WERI-Rb-1 (cell line): ENCODE measurements at regions not wholly inside any gene's neighbourhood (a gene's known extent, or its start where the extent isn't known, plus 50 kb on each side); places are given as distances from the start of the nearest gene placed in this dataset.

ENCODE experiments used
- DNase-seq: peaks from one replicate; pipeline ENCODE4 v3.0.0-alpha.2; 2020
- H3K27ac ChIP-seq: fragments of 250-450 bp; sonication (Bioruptor Pico); 2 replicates; pipeline ENCODE4 v1.5.1; 2020; ENCODE audit warnings: mild to moderate bottlenecking, moderate library complexity
- H3K27me3 ChIP-seq: fragments of 250-450 bp; sonication (Bioruptor Pico); 2 replicates; pipeline ENCODE4 v1.5.1; 2021; ENCODE audit warnings: mild to moderate bottlenecking, low read depth, moderate library complexity; ENCODE audit not compliant: insufficient read depth, severe bottlenecking
- H3K36me3 ChIP-seq: fragments of 250-450 bp; sonication (Bioruptor Pico); 2 replicates; pipeline ENCODE4 v1.5.1; 2020; ENCODE audit warnings: mild to moderate bottlenecking, moderate library complexity
- H3K4me3 ChIP-seq: 2 replicates; pipeline ENCODE4 v1.5.1; 2011; ENCODE audit warnings: low read depth, mild to moderate bottlenecking, control low read depth, low read length
- H3K9me3 ChIP-seq: fragments of 250-450 bp; sonication (Bioruptor Pico); 2 replicates; pipeline ENCODE4 v1.5.1; 2021; ENCODE audit warnings: mild to moderate bottlenecking, moderate library complexity; ENCODE audit not compliant: severe bottlenecking
- TF ChIP-seq, protein P1 (sequence below): IDR thresholded peaks from 2 replicates; pipeline ENCODE4 v1.5.1; 2011; ENCODE audit warnings: low read depth, mild to moderate bottlenecking, control low read depth, inconsistent platforms, low read length

DNA sequence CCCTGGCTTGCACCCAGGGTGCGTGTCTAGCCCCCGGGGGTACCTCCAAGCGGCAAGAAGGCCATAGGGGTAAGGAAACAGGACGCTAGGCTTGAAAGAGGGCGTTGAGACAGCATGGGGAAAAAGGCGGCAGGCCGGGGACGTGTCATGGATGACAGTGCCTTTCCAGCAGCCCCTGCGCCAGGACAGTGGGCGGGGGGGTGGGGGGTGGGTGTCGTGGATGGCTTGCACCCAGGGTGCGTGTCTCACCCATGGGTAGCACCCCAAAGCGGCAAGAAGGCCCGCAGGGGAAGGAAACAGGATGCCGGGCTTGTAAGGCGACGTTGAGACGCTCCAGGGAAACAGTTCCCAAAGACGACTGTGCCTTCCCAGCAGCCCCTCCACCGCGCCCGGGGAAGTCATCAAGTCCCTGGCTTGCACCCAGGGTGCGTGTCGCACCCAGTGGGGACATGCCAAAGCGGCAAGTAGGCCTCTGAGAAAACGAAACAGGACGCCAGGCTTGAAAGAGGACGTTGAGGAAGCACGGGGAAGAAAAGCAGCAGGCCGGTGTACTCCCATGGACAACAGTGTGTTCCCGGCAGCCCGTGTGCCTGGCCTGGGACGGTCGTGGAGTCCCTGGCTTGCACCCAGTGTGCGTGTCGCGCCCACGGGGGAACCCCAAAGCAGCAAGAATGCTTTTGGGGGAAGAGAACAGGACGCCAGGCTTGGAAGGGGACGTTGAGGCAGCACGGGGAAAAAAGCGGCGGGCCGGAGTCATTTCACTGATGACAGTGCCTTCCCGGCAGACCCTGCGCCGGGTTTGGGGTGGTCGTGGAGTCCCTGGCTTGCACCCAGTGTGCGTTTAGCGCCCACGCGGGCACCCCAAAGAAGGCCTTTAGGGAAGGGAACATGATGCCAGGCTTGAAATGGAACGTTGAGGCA lies 163.5 kb upstream of the ALG10B start:
- Histone ChIP-seq H3K4me3 (no peak overlapping the region), H3K9me3 (no peaks in the 10 kb centered on the region), H3K27ac (no peak overlapping the region), H3K27me3 (peaks cover 91% of the 10 kb centered on the region), H3K36me3 (no peaks in the 10 kb centered on the region)
- TF ChIP-seq, protein P1, sequence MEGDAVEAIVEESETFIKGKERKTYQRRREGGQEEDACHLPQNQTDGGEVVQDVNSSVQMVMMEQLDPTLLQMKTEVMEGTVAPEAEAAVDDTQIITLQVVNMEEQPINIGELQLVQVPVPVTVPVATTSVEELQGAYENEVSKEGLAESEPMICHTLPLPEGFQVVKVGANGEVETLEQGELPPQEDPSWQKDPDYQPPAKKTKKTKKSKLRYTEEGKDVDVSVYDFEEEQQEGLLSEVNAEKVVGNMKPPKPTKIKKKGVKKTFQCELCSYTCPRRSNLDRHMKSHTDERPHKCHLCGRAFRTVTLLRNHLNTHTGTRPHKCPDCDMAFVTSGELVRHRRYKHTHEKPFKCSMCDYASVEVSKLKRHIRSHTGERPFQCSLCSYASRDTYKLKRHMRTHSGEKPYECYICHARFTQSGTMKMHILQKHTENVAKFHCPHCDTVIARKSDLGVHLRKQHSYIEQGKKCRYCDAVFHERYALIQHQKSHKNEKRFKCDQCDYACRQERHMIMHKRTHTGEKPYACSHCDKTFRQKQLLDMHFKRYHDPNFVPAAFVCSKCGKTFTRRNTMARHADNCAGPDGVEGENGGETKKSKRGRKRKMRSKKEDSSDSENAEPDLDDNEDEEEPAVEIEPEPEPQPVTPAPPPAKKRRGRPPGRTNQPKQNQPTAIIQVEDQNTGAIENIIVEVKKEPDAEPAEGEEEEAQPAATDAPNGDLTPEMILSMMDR, result no peak
- no peak for DNase-seq

DNA sequence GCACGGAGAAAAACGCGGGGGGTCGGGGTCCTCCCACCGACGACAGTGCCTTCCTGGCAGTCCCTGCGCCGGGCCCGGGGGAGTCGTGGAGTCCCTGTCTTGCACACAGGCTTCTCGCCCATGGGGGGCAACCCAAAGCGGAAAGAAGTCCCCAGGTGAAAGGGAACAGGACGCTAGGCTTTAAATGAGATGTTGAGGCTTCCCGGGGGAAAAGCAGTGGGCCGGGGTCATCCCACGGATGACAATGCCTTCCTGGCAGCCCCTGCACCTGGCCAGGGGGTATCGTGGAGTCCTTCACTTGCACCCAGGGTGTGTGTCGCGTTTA lies 162.9 kb upstream of the ALG10B start:
- H3K4me3 ChIP-seq, result no peak overlapping the region
- H3K27me3 ChIP-seq, result peaks cover 93% of the 10 kb centered on the region

DNA sequence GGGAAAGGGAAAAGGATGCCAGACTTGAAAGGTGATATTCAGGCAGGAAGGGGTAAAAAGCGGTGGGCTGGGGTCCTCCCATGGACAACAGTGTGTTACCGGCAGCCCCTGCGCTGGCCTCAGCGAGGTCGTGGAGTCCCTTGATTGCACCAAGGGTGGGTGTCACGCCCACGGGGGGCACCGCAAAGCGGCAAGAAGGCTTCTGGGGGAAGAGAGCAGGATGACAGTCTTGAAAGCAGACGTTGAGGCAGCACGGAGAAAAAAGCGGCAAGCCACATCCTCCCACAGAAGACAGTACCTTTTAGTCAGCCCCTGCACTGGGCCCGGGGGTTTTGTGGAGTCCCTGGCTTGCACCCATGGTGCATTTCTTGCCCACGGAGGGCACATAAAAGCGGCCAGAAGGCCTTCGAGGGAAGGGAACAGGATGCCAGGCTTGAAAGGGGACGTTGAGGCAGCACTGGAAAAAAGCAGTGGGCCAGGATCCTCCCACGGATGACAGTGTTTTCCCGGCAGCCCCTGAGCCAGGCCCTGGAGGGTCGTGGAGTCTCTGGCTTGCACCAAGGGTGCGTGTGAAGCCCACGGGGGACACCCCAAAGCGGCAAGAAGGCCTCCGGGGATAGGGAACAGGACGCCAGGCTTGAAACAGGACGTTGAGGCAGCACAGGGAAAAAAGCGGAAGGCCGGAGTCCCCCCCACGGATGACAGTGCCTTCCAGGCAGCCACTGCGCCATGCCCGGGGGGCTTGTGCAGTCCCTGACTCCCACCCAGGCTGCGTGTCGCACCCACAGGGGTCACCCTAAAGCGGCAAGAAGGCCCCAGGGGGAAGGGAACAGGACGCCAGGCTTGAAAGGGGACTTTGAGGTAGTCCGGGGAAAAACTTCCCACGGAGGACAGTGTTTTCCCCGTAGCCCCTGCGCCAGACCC lies 162.2 kb upstream of the ALG10B start:
- DNase-seq, result no peak
- Histone ChIP-seq H3K36me3 (no peaks in the 10 kb centered on the region), H3K27ac (no peak overlapping the region), H3K9me3 (no peaks in the 10 kb centered on the region), H3K27me3 (peaks cover 97% of the 10 kb centered on the region), H3K4me3 (no peak overlapping the region)
- TF ChIP-seq, protein P1, result no peak

More for the DNA sequence above, 162.9 kb upstream of the ALG10B start:
- Histone ChIP-seq H3K36me3 (no peaks in the 10 kb centered on the region), H3K27ac (no peak overlapping the region), H3K9me3 (no peaks in the 10 kb centered on the region)
- TF ChIP-seq, protein P1, result no peak
- no peak for DNase-seq

DNA sequence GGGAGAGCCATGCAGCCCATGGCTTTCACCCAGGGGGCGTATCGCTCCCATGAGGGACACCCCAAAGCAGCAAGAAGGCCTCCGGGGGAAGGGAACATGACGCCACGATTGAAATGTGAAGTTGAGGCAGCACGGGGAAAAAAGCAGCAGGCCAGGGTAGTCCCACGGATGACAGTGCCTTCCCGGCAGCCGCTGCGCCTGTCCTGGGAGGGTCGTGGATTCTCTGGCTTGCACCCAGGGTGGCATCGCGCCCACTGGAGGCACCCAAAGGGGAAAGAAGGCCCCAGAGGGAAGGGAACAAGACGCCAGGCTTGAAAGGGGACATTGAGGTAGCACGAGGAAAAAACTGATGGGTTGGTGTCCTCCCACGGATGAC lies 161.6 kb upstream of the ALG10B start:
- DNase-seq, result no peak
- TF ChIP-seq, protein P1, result no peak
- Histone ChIP-seq H3K27me3 (peaks cover 97% of the 10 kb centered on the region), H3K36me3 (no peaks in the 10 kb centered on the region), H3K9me3 (no peaks in the 10 kb centered on the region), H3K27ac (no peak overlapping the region), H3K4me3 (no peak overlapping the region)

DNA sequence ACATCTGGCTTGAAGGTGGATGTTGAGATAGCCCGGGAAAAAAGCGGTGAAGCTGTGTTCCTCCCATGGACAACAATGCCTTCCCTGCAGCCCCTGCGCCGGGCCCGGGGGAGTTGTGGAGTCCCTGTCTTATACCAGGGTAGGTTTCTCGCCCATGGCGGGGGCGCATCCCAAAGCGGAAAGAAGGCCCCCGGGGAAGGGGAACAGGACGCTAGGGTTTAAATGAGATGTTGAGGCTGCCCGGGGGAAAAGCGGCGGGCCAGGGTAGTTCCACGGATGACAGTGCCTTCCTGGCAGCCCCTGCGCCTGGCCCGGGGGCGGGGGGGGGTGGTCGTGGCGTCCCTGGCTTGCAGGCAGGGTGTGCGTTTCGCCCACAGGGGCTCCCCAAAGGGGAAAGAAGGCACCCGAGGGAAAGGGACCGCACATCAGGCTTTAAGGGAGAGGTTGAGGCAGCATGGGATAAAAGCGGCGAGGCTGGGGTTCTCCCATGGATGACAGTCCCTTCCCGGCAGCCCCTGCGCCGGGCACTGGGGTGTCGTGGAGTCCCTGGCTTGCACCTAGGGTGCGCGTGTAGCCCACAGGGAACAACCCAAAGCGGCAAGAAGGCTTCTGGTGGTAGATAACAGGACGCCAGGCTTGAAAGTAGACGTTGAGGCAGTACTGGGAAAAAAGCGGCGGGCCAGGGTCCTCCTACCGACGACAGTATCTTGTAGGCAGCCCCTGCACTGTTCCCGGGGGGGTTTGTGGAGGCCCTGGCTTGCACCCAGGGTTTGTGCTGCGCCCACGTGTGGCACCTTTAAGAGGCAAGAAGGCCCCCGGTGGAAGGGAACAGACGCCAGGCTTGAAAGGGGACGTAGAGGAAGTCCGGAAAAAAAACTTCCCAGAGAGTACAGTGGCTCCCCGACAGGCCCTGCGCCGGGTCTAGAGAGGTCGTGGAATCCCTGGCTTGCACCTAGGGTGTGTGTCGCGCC lies 160.8 kb upstream of the ALG10B start:
- H3K9me3 ChIP-seq, result no peaks in the 10 kb centered on the region
- H3K36me3 ChIP-seq, result no peaks in the 10 kb centered on the region
- TF ChIP-seq, protein P1, result no peak
- no peak overlapping the region for H3K4me3 ChIP-seq
- H3K27me3 ChIP-seq, result peaks cover 97% of the 10 kb centered on the region
- no peak overlapping the region for H3K27ac ChIP-seq
- DNase-seq, result no peak
